Retinal pigment epithelial cell (primary cell): ENCODE measurements at regions not wholly inside any gene's neighbourhood (a gene's known extent, or its start where the extent isn't known, plus 50 kb on each side); places are given as distances from the start of the nearest gene placed in this dataset.

Experiments used
- DNase-seq: peaks from one replicate; pipeline ENCODE4 v3.0.0-alpha.2; 2010; ENCODE audit warnings: low read depth
- H3K4me3 ChIP-seq: 2 replicates; pipeline ENCODE4 v1.5.1; 2011; ENCODE audit warnings: mild to moderate bottlenecking, low read length, control low read depth, moderate library complexity
- CTCF ChIP-seq: conservative IDR thresholded peaks from 2 replicates; pipeline ENCODE4 v1.5.1; 2011; ENCODE audit warnings: low read depth, low read length, control low read depth, inconsistent platforms

DNA sequence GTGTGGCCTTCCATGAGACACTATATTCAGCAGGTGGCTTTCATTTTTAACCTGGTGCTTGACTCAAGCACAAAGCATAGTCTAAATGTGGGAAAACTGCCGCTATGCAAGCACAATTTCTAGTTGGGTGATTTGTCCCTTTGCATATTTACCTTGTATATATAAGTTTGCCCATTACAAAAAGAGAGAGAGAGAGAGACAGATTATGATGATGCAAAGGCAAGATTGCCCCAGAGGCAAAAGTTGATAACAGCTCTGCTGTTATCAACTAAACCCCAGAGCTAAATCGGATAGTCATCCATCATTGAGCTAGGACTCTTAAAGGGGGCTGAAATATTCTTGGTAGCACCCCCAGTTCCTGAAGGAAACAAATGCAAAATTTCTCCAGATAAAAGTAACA is 141.5 kb downstream of the AQP9 start:
- TF ChIP-seq CTCF = no peak

DNA sequence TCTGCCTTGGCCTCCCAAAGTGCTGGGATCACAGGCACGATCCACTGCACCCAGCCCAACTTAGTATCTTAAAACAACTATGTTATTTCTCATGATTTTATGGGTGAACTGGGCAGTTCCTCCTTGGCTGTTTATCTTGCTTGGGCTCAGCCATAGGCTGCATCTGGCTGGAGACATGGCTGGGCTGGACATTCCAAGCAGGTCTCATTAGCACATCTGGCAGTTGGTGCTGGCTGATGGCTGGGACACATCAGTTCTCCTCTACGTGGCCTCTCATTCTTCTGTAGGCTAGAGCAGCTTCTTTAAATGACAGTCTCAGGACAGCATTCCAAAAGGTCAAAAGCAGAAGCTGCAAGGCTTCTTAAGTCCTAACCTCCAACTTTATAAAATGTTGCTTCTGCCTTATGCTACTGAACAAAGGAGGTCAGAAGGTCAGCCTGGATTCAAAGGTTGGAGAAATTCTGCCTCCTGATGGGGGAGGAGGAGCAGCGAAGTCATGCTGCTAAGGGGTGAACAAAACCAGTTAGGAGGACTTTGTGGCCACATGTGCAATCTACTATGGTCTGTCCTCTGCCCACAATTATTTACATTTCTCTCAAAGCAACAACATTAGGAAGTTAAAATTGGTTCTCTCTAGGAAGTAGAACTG is 144.0 kb downstream of the AQP9 start:
- no peak for DNase-seq
- no peak overlapping the region for H3K4me3 ChIP-seq
- no peak for TF ChIP-seq CTCF

More for the DNA sequence above, 141.5 kb downstream of the AQP9 start:
- DNase-seq = no peak
- no peak overlapping the region for H3K4me3 ChIP-seq

DNA sequence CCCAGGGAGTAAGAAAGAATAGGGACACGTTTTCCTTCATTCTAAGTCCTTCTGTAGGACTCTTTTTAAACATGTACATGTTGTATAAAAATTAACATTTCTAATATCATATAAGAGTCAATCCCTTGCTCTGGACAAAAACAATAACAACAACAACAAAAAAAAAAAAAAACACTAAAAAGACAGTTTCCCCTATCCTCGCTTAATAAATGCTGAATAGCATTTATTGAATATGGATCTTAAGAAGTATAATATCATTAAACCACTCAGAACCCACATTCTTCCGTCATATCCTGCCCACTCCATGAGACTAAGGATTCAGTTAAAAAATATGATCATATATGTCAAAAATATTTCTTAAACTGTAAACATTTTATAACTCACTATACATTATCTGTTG is 145.1 kb downstream of the AQP9 start:
- no peak overlapping the region for H3K4me3 ChIP-seq
- no peak for DNase-seq
- no peak for TF ChIP-seq CTCF

GRCh38 chr15:58284293-58284692 is 146.1 kb downstream of the AQP9 start:
- no peak overlapping the region for H3K4me3 ChIP-seq
- TF ChIP-seq CTCF = no peak
- DNase-seq = no peak

DNA sequence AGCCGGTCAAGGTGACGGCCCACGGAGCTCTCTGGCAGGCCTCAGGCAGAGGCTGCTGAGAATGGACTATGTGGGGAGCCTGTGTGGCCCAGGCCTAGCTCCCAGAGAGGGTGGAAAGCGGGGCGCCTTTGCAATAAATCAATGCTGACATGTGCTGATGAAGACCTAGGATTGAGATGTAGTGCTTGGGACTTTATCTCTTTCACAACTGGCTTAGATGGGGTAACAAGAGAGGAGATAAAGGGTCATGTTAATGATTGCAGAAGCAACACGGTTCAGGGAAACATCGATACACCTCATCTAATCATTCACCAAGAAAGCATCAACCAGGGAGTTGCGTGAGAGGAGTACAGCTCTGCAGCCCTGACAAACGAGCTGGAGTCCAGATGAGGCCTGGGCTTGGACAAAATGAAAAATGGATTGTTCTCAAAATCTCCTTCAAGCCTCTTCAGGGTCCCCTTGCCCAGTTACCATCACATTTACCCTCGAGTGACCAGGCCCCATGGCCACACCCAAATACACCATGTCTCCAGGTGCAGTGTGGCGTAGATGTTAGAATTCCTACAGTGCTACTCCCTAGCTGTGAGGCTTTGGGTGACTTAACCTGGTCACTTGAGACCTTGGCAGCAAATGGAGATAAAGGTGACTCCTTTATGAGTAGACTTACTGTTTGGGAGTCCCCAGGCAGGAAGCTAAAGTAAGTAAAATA is 146.4 kb upstream of the LIPC start:
- no peak overlapping the region for H3K4me3 ChIP-seq
- TF ChIP-seq CTCF = no peak
- DNase-seq = no peak

DNA sequence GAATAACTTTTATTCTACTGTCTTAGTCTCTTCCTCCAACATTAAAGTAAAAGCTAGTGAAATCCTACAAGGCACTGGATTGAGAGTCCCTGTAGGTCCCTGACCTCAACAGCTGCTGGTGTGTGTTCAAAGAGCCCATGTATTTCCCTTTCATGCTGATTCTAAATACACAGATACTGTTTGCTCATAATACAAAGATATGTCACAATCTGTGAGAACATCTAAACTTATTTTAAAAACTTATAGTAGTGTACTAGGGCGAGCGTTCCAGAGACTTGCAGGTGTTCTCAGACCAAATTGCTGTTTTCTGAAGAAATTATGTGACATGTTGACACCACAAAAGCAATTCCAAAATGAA is 145.9 kb upstream of the LIPC start:
- H3K4me3 ChIP-seq = no peak overlapping the region
- no peak for TF ChIP-seq CTCF
- DNase-seq = no peak

DNA sequence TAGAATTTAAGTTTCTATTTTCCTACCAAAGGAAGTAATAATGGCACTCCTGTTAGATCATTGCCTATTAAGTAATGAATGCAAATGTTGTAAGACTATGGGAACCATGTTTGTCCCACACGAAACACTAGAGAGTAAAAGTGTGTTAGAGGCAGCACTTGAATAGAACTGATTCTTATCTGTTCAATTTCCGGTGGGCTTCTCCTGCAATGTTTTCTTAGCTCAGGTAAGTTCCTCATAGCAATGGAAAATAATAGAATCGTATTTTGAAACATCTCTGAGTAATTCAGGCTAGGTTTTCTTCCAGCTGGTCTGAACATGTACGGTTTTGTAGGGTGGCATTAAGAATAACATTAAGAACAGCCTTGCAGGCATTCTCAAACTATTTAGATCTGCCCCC is 145.3 kb upstream of the LIPC start:
- no peak for DNase-seq
- H3K4me3 ChIP-seq = no peak overlapping the region
- no peak for TF ChIP-seq CTCF
